ENCODE measurements at regions not wholly inside any gene's neighbourhood (a gene's known extent, or its start where the extent isn't known, plus 50 kb on each side); places are given as distances from the start of the nearest gene placed in this dataset.

- TF ChIP-seq CTCF (IDR thresholded peaks at IDR 0.05): no peak
- TF ChIP-seq POLR2AphosphoS5 (IDR thresholded peaks at IDR 0.05): no peak
- TF ChIP-seq POLR2A (IDR thresholded peaks at IDR 0.05): no peak
Measured at GRCh38 chr5:56461584-56461983, 228.5 kb upstream of the ANKRD55 start.

All from stomach (tissue), 4 donors.